ENCODE measurements at regions not wholly inside any gene's neighbourhood (a gene's known extent, or its start where the extent isn't known, plus 50 kb on each side); places are given as distances from the start of the nearest gene placed in this dataset.
A peak's percentile ranks its signal among the peaks of the same experiment; 100 is the strongest.

GRCh38 chr12:114916124-114916523 lies 232.1 kb upstream of the TBX3 start:
- no peak for TF ChIP-seq EZH2phosphoT487 (IDR thresholded peaks at IDR 0.05; ENCODE audit: borderline replicate concordance, low read depth)
- TF ChIP-seq CTCF (IDR thresholded peaks at IDR 0.05): no peak
- no peak for TF ChIP-seq YY1 (IDR thresholded peaks at IDR 0.05; ENCODE audit: low read depth)
- peak; percentile 21; the same call in 1 of the 2 replicates for TF ChIP-seq POLR2AphosphoS5 (IDR thresholded peaks at IDR 0.05; ENCODE audit: low read depth, low read length)
- no peak for TF ChIP-seq MAX (IDR thresholded peaks at IDR 0.05; ENCODE audit: low read depth)
- TF ChIP-seq NRF1 (IDR thresholded peaks at IDR 0.05; ENCODE audit: low read depth, low read length): no peak
- no peak for TF ChIP-seq MXI1 (IDR thresholded peaks at IDR 0.05; ENCODE audit: low read depth, low read length)
- no peak for TF ChIP-seq GABPA (IDR thresholded peaks at IDR 0.05; ENCODE audit: low read depth)
- no peak for TF ChIP-seq SMC3 (IDR thresholded peaks at IDR 0.05; ENCODE audit: low read depth, low read length)
- no peak for TF ChIP-seq TAF1 (IDR thresholded peaks at IDR 0.05; ENCODE audit: borderline replicate concordance, low read depth, low read length)
- no peak for TF ChIP-seq USF1 (IDR thresholded peaks at IDR 0.05; ENCODE audit: borderline replicate concordance, low read depth)
- no peak for TF ChIP-seq REST (IDR thresholded peaks at IDR 0.05; ENCODE audit: low read depth, low read length)
- TF ChIP-seq CHD2 (IDR thresholded peaks at IDR 0.05; ENCODE audit: low read length, partially characterized antibody): no peak

Data from SK-N-SH (cell line).